Thyroid gland (tissue), 4 donors: ENCODE measurements at regions not wholly inside any gene's neighbourhood (a gene's known extent, or its start where the extent isn't known, plus 50 kb on each side); places are given as distances from the start of the nearest gene placed in this dataset.

ENCODE experiments used
- DNase-seq, 2 donors: peaks; one replicate each; pipeline ENCODE4 v3.0.0-alpha.2; 2019
- H3K27ac ChIP-seq, 3 donors: fragments of 200-600 bp; sonication (generic); 1 replicate in 2 of 3; 2 replicates in 1 of 3; pipeline ENCODE4 v1.5.1; 2016 to 2019; ENCODE audit warnings: mild to moderate bottlenecking in 1 of 3, moderate library complexity in 1 of 3
- H3K27me3 ChIP-seq: fragments of 200-600 bp; sonication (generic); one replicate; pipeline ENCODE4 v1.5.1; 2019
- H3K36me3 ChIP-seq, 2 donors: fragments of 200-600 bp; sonication (generic); one replicate each; pipeline ENCODE4 v1.5.1; 2016 to 2019
- H3K4me1 ChIP-seq, 2 donors: fragments of 200-600 bp; sonication (generic); one replicate each; pipeline ENCODE4 v1.5.1; 2017 to 2019
- H3K4me3 ChIP-seq, 3 donors: fragments of 200-600 bp; sonication (generic); replicated peaks in 1 of 3; 1 replicate in 2 of 3; 2 replicates in 1 of 3; pipeline ENCODE4 v1.5.1; 2016; ENCODE audit warnings: mild to moderate bottlenecking in 1 of 3
- H3K9me3 ChIP-seq: fragments of 200-600 bp; sonication (generic); one replicate; pipeline ENCODE4 v1.5.1; 2017
- CTCF ChIP-seq, 6 experiments: fragments of 200-600 bp in 3 of 6; fragments of 450-650 bp in 3 of 6; sonication (generic) in 3 of 6; IDR thresholded peaks; one replicate each; pipeline ENCODE4 v1.5.1; 2016 to 2019; ENCODE audit warnings: antibody characterized with exemption in 6 of 6, mild to moderate bottlenecking in 2 of 6, inconsistent platforms in 1 of 6, moderate library complexity in 1 of 6
- POLR2A ChIP-seq, 2 donors: fragments of 450-650 bp; IDR thresholded peaks; one replicate each; pipeline ENCODE4 v1.6.1; 2017; ENCODE audit warnings: antibody characterized with exemption in 2 of 2, mild to moderate bottlenecking in 2 of 2, moderate library complexity in 1 of 2
- WGBS, 2 donors: methylation state at CpG; one replicate each; pipeline ENCODE4 v1.1.5; 2017; 5-methylcytosine and 5-hydroxymethylcytosine counted together
- intact Hi-C: fragments of 100-400 bp; cut with DNase I; formaldehyde crosslinking; loops from one replicate; pipeline ENCODE4 v1.15.1; 2023

GRCh38 chr2:108129636-108130035 lies 110.1 kb upstream of the SULT1C3 start:
- intact Hi-C loops, result no loop called here
- Histone ChIP-seq H3K27me3 (no peaks in the 10 kb centered on the region), H3K4me3 (no peak overlapping the region), H3K4me1 (no peaks in the 10 kb centered on the region), H3K9me3 (no peaks in the 10 kb centered on the region), H3K27ac (no peak overlapping the region), H3K36me3 (no peaks in the 10 kb centered on the region)
- 60 to 69% methylated on average over 4 of the region's 4 CpGs for WGBS, 2 donors
- TF ChIP-seq POLR2A (IDR thresholded peaks at IDR 0.05), result no peak
- no peak for TF ChIP-seq CTCF (IDR thresholded peaks at IDR 0.05)
- no peak for DNase-seq

- no peak for DNase-seq
- Histone ChIP-seq H3K9me3 (no peaks in the 10 kb centered on the region), H3K36me3 (no peaks in the 10 kb centered on the region), H3K27ac (no peak overlapping the region), H3K27me3 (no peaks in the 10 kb centered on the region), H3K4me1 (no peaks in the 10 kb centered on the region), H3K4me3 (no peak overlapping the region)
- intact Hi-C loops, result no loop called here
- WGBS, 2 donors, result 64 to 73% methylated on average over 2 of the region's 2 CpGs
- TF ChIP-seq CTCF (IDR thresholded peaks at IDR 0.05) (no peak), POLR2A (IDR thresholded peaks at IDR 0.05) (no peak)
These were observed 106.3 kb upstream of the SULT1C3 start for GRCh38 chr2:108133457-108133856.

- 35 to 56% methylated on average over 2 of the region's 2 CpGs for WGBS, 2 donors
- no peak overlapping the region for H3K4me3 ChIP-seq
- intact Hi-C loops, result no loop called here
- no peaks in the 10 kb centered on the region for H3K9me3 ChIP-seq
- H3K4me1 ChIP-seq, result no peaks in the 10 kb centered on the region
- no peaks in the 10 kb centered on the region for H3K36me3 ChIP-seq
- no peak overlapping the region for H3K27ac ChIP-seq
- no peaks in the 10 kb centered on the region for H3K27me3 ChIP-seq
- no peak for TF ChIP-seq POLR2A (IDR thresholded peaks at IDR 0.05)
- TF ChIP-seq CTCF (IDR thresholded peaks at IDR 0.05), result no peak
- no peak for DNase-seq
These were observed 100.2 kb upstream of the SULT1C3 start for GRCh38 chr2:108139521-108139920.

GRCh38 chr2:108145557-108146326 lies 94.0 kb upstream of the SULT1C3 start:
- 54 to 71% methylated on average over 2 of the region's 2 CpGs for WGBS, 2 donors
- Histone ChIP-seq H3K27me3 (no peaks in the 10 kb centered on the region), H3K27ac (no peak overlapping the region), H3K4me3 (no peak overlapping the region), H3K9me3 (no peaks in the 10 kb centered on the region), H3K4me1 (no peaks in the 10 kb centered on the region), H3K36me3 (no peaks in the 10 kb centered on the region)
- no peak for DNase-seq
- TF ChIP-seq CTCF (IDR thresholded peaks at IDR 0.05), result no peak
- TF ChIP-seq POLR2A (IDR thresholded peaks at IDR 0.05), result no peak
- intact Hi-C loops, result no loop called here

GRCh38 chr2:108148555-108148954 lies 91.2 kb upstream of the SULT1C3 start:
- TF ChIP-seq CTCF (IDR thresholded peaks at IDR 0.05), result no peak
- no peak for TF ChIP-seq POLR2A (IDR thresholded peaks at IDR 0.05)
- Histone ChIP-seq H3K9me3 (no peaks in the 10 kb centered on the region), H3K4me3 (no peak overlapping the region), H3K4me1 (no peaks in the 10 kb centered on the region), H3K27me3 (no peaks in the 10 kb centered on the region), H3K36me3 (no peaks in the 10 kb centered on the region), H3K27ac (no peak overlapping the region)
- WGBS, 2 donors, result 86 to 87% methylated on average over 6 of the region's 6 CpGs
- intact Hi-C loops, result no loop called here
- no peak for DNase-seq
